Coronary artery (tissue), 2 donors: ENCODE measurements at regions not wholly inside any gene's neighbourhood (a gene's known extent, or its start where the extent isn't known, plus 50 kb on each side); places are given as distances from the start of the nearest gene placed in this dataset.

Source experiments
- DNase-seq: peaks from one replicate; pipeline ENCODE4 v3.0.0-alpha.2; 2017; ENCODE audit warnings: low spot score
- H3K27ac ChIP-seq, 2 donors: fragments of 200-600 bp; sonication (generic); one replicate each; pipeline ENCODE4 v1.5.1; 2016 to 2019
- H3K4me3 ChIP-seq: fragments of 200-600 bp; sonication (generic); 2 replicates; pipeline ENCODE4 v1.5.1; 2016; ENCODE audit warnings: mild to moderate bottlenecking, moderate library complexity
- CTCF ChIP-seq: fragments of 200-600 bp; sonication (generic); IDR thresholded peaks from one replicate; pipeline ENCODE4 v1.5.1; 2019; ENCODE audit warnings: antibody characterized with exemption

GRCh38 chr4:147198411-147199051 is 252.9 kb upstream of the TTC29 start:
- TF ChIP-seq CTCF, result no peak
- H3K4me3 ChIP-seq, result no peak overlapping the region
- H3K27ac ChIP-seq, result no peak overlapping the region
- DNase-seq, result no peak

GRCh38 chr4:147201016-147201415 is 255.4 kb upstream of the TTC29 start:
- no peak for DNase-seq
- TF ChIP-seq CTCF, result no peak
- H3K4me3 ChIP-seq, result no peak overlapping the region
- H3K27ac ChIP-seq, result no peak overlapping the region

GRCh38 chr4:147206807-147207206 is 261.1 kb upstream of the TTC29 start:
- H3K27ac ChIP-seq, result no peak overlapping the region

GRCh38 chr4:147207911-147208310 is 262.2 kb upstream of the TTC29 start:
- no peak for TF ChIP-seq CTCF
- no peak overlapping the region for H3K27ac ChIP-seq
- no peak for DNase-seq
- H3K4me3 ChIP-seq, result no peak overlapping the region

More at GRCh38 chr4:147206807-147207206, 261.1 kb upstream of the TTC29 start:
- H3K4me3 ChIP-seq, result no peak overlapping the region
- no peak for TF ChIP-seq CTCF
- DNase-seq, result no peak

- H3K27ac ChIP-seq, result no peak overlapping the region
- DNase-seq, result no peak
- no peak overlapping the region for H3K4me3 ChIP-seq
- TF ChIP-seq CTCF, result no peak
Measured at GRCh38 chr4:147217655-147218054, 263.2 kb upstream of the EDNRA start.

GRCh38 chr4:147219145-147219544 is 261.8 kb upstream of the EDNRA start:
- Histone ChIP-seq H3K27ac (no peak overlapping the region), H3K4me3 (no peak overlapping the region)
- no peak for TF ChIP-seq CTCF
- no peak for DNase-seq

GRCh38 chr4:147220833-147221232 is 260.1 kb upstream of the EDNRA start:
- TF ChIP-seq CTCF, result no peak
- H3K27ac ChIP-seq, result no peak overlapping the region
- DNase-seq, result no peak
- no peak overlapping the region for H3K4me3 ChIP-seq
